ENCODE measurements at regions not wholly inside any gene's neighbourhood (a gene's known extent, or its start where the extent isn't known, plus 50 kb on each side); places are given as distances from the start of the nearest gene placed in this dataset.

GRCh38 chr1:115556236-115556635 is 85.5 kb upstream of the VANGL1 start:
- Mint-ChIP-seq H3K4me3 (no peak overlapping the region), H3K27me3 (ENCODE audit: low read depth) (peaks cover 2% of the 10 kb centered on the region), H3K36me3 (ENCODE audit: insufficient read depth in 1 of 3, low read depth in 3 of 3) (no peaks in the 10 kb centered on the region), H3K9me3 (no peaks in the 10 kb centered on the region), H3K4me1 (peaks cover 7% of the 10 kb centered on the region in 2 experiments), H3K27ac (no peak overlapping the region)
- Histone ChIP-seq H3T11ph (ENCODE audit: low read length) (no peak overlapping the region), H4K5ac (ENCODE audit: insufficient read length, low read depth, low read length) (no peak overlapping the region), H3K79me1 (ENCODE audit: insufficient read depth, low read depth, low read length, poor library complexity, severe bottlenecking) (no peaks in the 10 kb centered on the region), H3K27me3 (ENCODE audit: insufficient read depth, low read length) (no peaks in the 10 kb centered on the region), H2AFZ (ENCODE audit: low read length) (no peak overlapping the region), H3K9me3 (ENCODE audit: control insufficient read depth, low read depth, low read length) (no peaks in the 10 kb centered on the region), H3K18ac (ENCODE audit: insufficient read length, low read depth, low read length) (no peak overlapping the region), H2BK5ac (ENCODE audit: insufficient read length, low read length) (no peak overlapping the region), H3K79me2 (ENCODE audit: insufficient read depth, low read length) (no peaks in the 10 kb centered on the region), H3K56ac (ENCODE audit: insufficient read length, low read depth, low read length) (no peak overlapping the region), H4K91ac (ENCODE audit: insufficient read length, low read depth, low read length) (no peak overlapping the region), H3K23me2 (ENCODE audit: insufficient read length, low read depth, low read length, poor library complexity, severe bottlenecking) (no peaks in the 10 kb centered on the region), H2BK15ac (ENCODE audit: low read depth, low read length) (no peak overlapping the region), H3K4me2 (ENCODE audit: insufficient read depth, insufficient read length, low read length) (no peak overlapping the region), H3K4ac (ENCODE audit: low read depth, low read length) (no peak overlapping the region), H3K14ac (ENCODE audit: insufficient read depth, low read length) (no peak overlapping the region), H3K4me1 (ENCODE audit: insufficient read depth, low read length) (no peaks in the 10 kb centered on the region), H3K9ac (ENCODE audit: extremely low read depth, insufficient read length, low read length) (no peak overlapping the region), H4K20me1 (ENCODE audit: control insufficient read depth, insufficient read depth, insufficient read length) (no peaks in the 10 kb centered on the region), H2AK5ac (ENCODE audit: insufficient read length, low read length) (no peak overlapping the region), H2BK12ac (ENCODE audit: insufficient read length, low read depth, low read length) (no peak overlapping the region), H4K8ac (replicated peaks; ENCODE audit: insufficient read length, low read depth, low read length) (no peak overlapping the region), H3K27ac (ENCODE audit: insufficient read length, low read depth, low read length) (no peak overlapping the region), H2BK20ac (ENCODE audit: low read depth, low read length, poor library complexity, severe bottlenecking) (no peak overlapping the region), H3K23ac (ENCODE audit: insufficient read length, low read depth, low read length) (no peak overlapping the region), H2BK120ac (ENCODE audit: low read depth, low read length, poor library complexity, severe bottlenecking) (no peak overlapping the region)
- no peak for DNase-seq
- no CpG with 5 or more reads among the region's 1 CpG for WGBS (ENCODE audit: extremely low coverage, insufficient read length, low lambda C conversion rate)
- TF ChIP-seq CTCF (conservative IDR thresholded peaks at IDR 0.05) = no peak

Measured in H9 (cell line).